ENCODE measurements at regions not wholly inside any gene's neighbourhood (a gene's known extent, or its start where the extent isn't known, plus 50 kb on each side); places are given as distances from the start of the nearest gene placed in this dataset.
"Not testable (repeated sequence)": the region's sequence is repeated elsewhere in the genome, so short reads cannot be mapped to it uniquely, and the experiment has no call there.

DNA sequence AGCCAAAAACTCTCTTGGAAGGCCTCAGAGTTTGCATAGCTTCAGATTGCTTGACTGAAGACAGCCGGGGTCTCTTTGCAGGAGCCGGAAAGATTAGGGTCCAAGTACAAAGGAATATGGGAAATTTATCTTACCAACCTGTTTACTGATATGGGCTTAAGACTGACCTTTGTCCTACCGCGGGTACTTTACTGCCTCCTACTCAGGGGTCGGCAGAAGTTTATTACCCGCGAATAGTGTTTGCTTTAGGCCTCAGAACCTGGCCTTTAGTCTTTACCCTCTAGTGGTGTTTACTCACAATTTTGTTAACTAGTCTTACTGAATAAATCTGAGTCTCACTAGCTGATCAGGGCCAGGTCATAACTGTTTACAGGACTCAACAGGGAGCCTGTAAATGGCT is 765.4 kb upstream of the SPRY2 start:
- ChIA-PET CTCF (interaction anchor here (1.3 kb wide), 2 partner anchors 9 to 45 kb away, joined by 3 to 4 read pairs; no protein-coding TSS in a partner anchor), POLR2A (no interaction called here)
- TF ChIP-seq, protein P1, sequence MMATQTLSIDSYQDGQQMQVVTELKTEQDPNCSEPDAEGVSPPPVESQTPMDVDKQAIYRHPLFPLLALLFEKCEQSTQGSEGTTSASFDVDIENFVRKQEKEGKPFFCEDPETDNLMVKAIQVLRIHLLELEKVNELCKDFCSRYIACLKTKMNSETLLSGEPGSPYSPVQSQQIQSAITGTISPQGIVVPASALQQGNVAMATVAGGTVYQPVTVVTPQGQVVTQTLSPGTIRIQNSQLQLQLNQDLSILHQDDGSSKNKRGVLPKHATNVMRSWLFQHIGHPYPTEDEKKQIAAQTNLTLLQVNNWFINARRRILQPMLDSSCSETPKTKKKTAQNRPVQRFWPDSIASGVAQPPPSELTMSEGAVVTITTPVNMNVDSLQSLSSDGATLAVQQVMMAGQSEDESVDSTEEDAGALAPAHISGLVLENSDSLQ (IDR thresholded peaks at IDR 0.05), result no peak
- TF ChIP-seq ARNT (IDR thresholded peaks at IDR 0.05), result no peak
- no peak for TF ChIP-seq BHLHE40 (IDR thresholded peaks at IDR 0.05; ENCODE audit: borderline replicate concordance)
- TF ChIP-seq ZNF384 (IDR thresholded peaks at IDR 0.05), result no peak
- no peak for TF ChIP-seq FOXM1 (IDR thresholded peaks at IDR 0.05; ENCODE audit: borderline replicate concordance)
- TF ChIP-seq CTBP1 (IDR thresholded peaks at IDR 0.05; ENCODE audit: borderline replicate concordance), result no peak
- TF ChIP-seq SUZ12 (IDR thresholded peaks at IDR 0.05), result no peak
- TF ChIP-seq L3MBTL2 (conservative IDR thresholded peaks at IDR 0.05), result no peak
- no peak for TF ChIP-seq LEF1 (IDR thresholded peaks at IDR 0.05; ENCODE audit: borderline replicate concordance)
- DNase-seq (ENCODE audit: extremely low spot score), result no peak

- ChIA-PET CTCF (interaction anchor here (0.7 kb wide), 1 partner anchor 11 kb away, joined by 3 read pairs; no protein-coding TSS in a partner anchor), POLR2A (no interaction called here)
- TF ChIP-seq CTBP1 (IDR thresholded peaks at IDR 0.05; ENCODE audit: borderline replicate concordance) (no peak), L3MBTL2 (conservative IDR thresholded peaks at IDR 0.05) (no peak), SUZ12 (IDR thresholded peaks at IDR 0.05) (no peak), TARDBP (IDR thresholded peaks at IDR 0.05) (no peak), FOXK2 (IDR thresholded peaks at IDR 0.05) (no peak), NFRKB (IDR thresholded peaks at IDR 0.05) (no peak), ARNT (IDR thresholded peaks at IDR 0.05) (no peak)
- no peak for DNase-seq (ENCODE audit: extremely low spot score)
These were observed 763.2 kb upstream of the SPRY2 start for GRCh38 chr13:81104035-81104715.

- POLR2A ChIA-PET; CTCF ChIA-PET; DNase-seq (ENCODE audit: extremely low spot score): not testable (repeated sequence)
These were observed 761.1 kb upstream of the SPRY2 start for GRCh38 chr13:81102066-81102465.

- POLR2A ChIA-PET, result no interaction called here
- TF ChIP-seq L3MBTL2 (conservative IDR thresholded peaks at IDR 0.05) (no peak), BHLHE40 (IDR thresholded peaks at IDR 0.05; ENCODE audit: borderline replicate concordance) (no peak), SP1 (IDR thresholded peaks at IDR 0.05) (no peak), ARNT (IDR thresholded peaks at IDR 0.05) (no peak), ZNF384 (IDR thresholded peaks at IDR 0.05) (no peak)
- no peak for DNase-seq (ENCODE audit: extremely low spot score)
- CTCF ChIA-PET, result no interaction called here
These were observed 748.6 kb upstream of the SPRY2 start for GRCh38 chr13:81089371-81090157.

DNA sequence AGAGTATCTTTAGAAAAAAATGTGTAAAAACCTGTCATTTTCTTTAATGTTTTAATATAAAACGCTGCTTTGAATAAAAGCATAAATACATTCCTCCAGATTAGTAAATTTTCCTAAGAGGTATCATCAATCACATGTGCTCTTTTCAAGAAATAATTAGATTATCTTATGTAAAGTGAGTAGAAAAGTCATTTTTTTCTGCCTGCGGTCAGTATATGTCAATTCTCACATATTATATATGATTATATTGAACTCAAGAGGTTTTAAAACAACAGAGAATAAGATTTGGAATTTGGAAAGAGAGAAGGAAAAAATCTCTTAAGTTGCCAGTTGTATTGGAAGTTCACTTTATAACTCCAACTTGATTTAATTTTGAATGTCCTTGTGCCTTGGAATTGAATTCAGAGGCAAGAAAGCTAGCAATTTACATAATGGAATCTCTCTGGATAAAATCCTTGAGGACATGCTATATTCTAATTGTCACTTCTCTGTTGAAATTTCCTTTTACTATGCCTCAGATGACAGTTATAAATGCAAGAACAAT is 740.1 kb upstream of the SPRY2 start:
- ChIA-PET CTCF (no interaction called here), POLR2A (no interaction called here)
- TF ChIP-seq ARNT (IDR thresholded peaks at IDR 0.05) (no peak), TARDBP (IDR thresholded peaks at IDR 0.05) (no peak), LEF1 (IDR thresholded peaks at IDR 0.05; ENCODE audit: borderline replicate concordance) (no peak), NFRKB (IDR thresholded peaks at IDR 0.05) (no peak), FOXK2 (IDR thresholded peaks at IDR 0.05) (no peak), BHLHE40 (IDR thresholded peaks at IDR 0.05; ENCODE audit: borderline replicate concordance) (no peak), L3MBTL2 (conservative IDR thresholded peaks at IDR 0.05) (no peak), FOXM1 (IDR thresholded peaks at IDR 0.05; ENCODE audit: borderline replicate concordance) (no peak), SP1 (IDR thresholded peaks at IDR 0.05) (no peak), FOXA1 (IDR thresholded peaks at IDR 0.05) (no peak), ELF4 (IDR thresholded peaks at IDR 0.05) (no peak), ZNF384 (IDR thresholded peaks at IDR 0.05) (no peak), SUZ12 (IDR thresholded peaks at IDR 0.05) (no peak), CTBP1 (IDR thresholded peaks at IDR 0.05; ENCODE audit: borderline replicate concordance) (no peak), HDGF (IDR thresholded peaks at IDR 0.05; ENCODE audit: borderline replicate concordance) (no peak)
- TF ChIP-seq, protein P1 (IDR thresholded peaks at IDR 0.05), result no peak
- DNase-seq (ENCODE audit: extremely low spot score), result no peak

DNA sequence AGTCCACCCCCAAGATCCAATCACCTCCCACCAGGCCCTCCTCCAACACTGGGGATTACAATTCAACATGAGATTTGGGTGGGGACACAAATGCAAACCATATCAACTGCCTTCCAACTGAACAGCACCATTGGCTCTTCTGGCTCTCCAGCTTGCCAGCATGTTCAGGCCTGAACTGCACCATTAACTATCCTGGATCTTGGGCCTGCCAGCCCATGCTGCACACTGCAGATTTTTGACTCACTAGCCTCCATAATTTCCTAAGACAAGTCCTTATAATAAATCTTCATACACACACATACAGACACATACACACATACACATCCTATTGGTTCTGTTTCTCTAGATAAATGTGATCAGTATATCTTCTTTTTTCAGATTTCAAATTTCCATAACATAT is 737.1 kb upstream of the SPRY2 start:
- TF ChIP-seq L3MBTL2 (conservative IDR thresholded peaks at IDR 0.05), result no peak
- TF ChIP-seq SUZ12 (IDR thresholded peaks at IDR 0.05), result no peak
- TF ChIP-seq ELF4 (IDR thresholded peaks at IDR 0.05), result no peak
- TF ChIP-seq SP1 (IDR thresholded peaks at IDR 0.05), result no peak
- TF ChIP-seq HDGF (IDR thresholded peaks at IDR 0.05; ENCODE audit: borderline replicate concordance), result no peak
- TF ChIP-seq FOXK2 (IDR thresholded peaks at IDR 0.05), result no peak
- TF ChIP-seq LEF1 (IDR thresholded peaks at IDR 0.05; ENCODE audit: borderline replicate concordance), result no peak
- TF ChIP-seq TARDBP (IDR thresholded peaks at IDR 0.05), result no peak
- TF ChIP-seq ARNT (IDR thresholded peaks at IDR 0.05), result no peak
- TF ChIP-seq NFRKB (IDR thresholded peaks at IDR 0.05), result no peak
- TF ChIP-seq FOXA1 (IDR thresholded peaks at IDR 0.05), result no peak
- TF ChIP-seq ZNF384 (IDR thresholded peaks at IDR 0.05), result no peak
- no peak for TF ChIP-seq FOXM1 (IDR thresholded peaks at IDR 0.05; ENCODE audit: borderline replicate concordance)
- no peak for TF ChIP-seq BHLHE40 (IDR thresholded peaks at IDR 0.05; ENCODE audit: borderline replicate concordance)
- TF ChIP-seq, protein P1 (IDR thresholded peaks at IDR 0.05), result no peak
- POLR2A ChIA-PET, result no interaction called here
- DNase-seq (ENCODE audit: extremely low spot score), result no peak
- CTCF ChIA-PET, result no interaction called here

DNA sequence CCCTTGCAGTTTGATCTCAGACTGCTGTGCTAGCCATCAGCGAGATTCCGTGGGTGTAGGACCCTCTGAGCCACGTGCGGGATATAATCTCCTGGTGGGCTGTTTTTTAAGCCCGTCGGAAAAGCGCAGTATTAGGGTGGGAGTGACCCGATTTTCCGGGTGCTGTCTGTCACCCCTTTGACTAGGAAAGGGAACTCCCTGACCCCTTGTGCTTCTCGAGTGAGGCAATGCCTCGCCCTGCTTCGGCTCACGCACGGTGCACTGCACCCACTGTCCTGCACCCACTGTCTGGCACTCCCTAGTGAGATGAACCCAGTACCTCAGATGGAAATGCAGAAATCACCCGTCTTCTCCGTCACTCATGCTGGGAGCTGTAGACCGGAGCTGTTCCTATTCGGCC is 728.9 kb upstream of the SPRY2 start:
- CTCF ChIA-PET; POLR2A ChIA-PET; DNase-seq (ENCODE audit: extremely low spot score): not testable (repeated sequence)
